ENCODE measurements at regions not wholly inside any gene's neighbourhood (a gene's known extent, or its start where the extent isn't known, plus 50 kb on each side); places are given as distances from the start of the nearest gene placed in this dataset.

DNA sequence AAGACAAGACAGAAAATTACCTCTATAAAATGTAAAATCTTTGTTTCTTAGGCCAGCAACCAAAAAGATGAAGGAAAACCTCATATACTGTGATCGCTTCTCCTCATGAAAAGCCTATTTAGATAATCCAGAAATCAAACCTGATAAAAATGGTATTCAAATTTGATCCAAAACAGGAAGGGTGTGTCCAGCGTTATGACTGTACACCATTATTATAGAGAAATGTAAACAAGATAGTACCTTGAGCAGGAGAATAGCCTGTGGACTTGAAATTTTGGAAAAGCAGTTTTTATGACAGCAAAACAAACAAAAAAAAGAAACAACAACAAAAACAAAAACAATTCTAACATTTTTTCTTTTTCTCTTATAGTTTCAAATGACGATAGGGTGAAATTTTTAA, 1382.8 kb upstream of the CDH9 start:
- Mint-ChIP-seq H3K27me3 (no peaks in the 10 kb centered on the region), H3K36me3 (ENCODE audit: low read depth) (no peaks in the 10 kb centered on the region), H3K9me3 (peaks cover 12% of the 10 kb centered on the region), H3K4me1 (ENCODE audit: low read depth) (no peaks in the 10 kb centered on the region), H3K27ac (no peak overlapping the region), H3K4me3 (no peak overlapping the region)
- intact Hi-C loops (cut with DNase I, micrococcal nuclease), result no loop called here
- CTCF ChIA-PET, result no interaction called here
- peaks cover 4 to 6% of the 10 kb centered on the region in 2 experiments for H3K9me3 ChIP-seq (ENCODE audit: control insufficient read depth in 1 of 2, insufficient read depth in 1 of 2, low read length in 2 of 2)
- DNase-seq, result no peak
- H3K27me3 ChIP-seq (ENCODE audit: control insufficient read depth in 1 of 2, insufficient read depth in 2 of 2, low read length in 2 of 2), result no peaks in the 10 kb centered on the region
- no peaks in the 10 kb centered on the region for H3K36me3 ChIP-seq (ENCODE audit: insufficient read depth, low read length)
- H3K4me3 ChIP-seq (ENCODE audit: low read length), result no peak overlapping the region
- TF ChIP-seq, protein P1, sequence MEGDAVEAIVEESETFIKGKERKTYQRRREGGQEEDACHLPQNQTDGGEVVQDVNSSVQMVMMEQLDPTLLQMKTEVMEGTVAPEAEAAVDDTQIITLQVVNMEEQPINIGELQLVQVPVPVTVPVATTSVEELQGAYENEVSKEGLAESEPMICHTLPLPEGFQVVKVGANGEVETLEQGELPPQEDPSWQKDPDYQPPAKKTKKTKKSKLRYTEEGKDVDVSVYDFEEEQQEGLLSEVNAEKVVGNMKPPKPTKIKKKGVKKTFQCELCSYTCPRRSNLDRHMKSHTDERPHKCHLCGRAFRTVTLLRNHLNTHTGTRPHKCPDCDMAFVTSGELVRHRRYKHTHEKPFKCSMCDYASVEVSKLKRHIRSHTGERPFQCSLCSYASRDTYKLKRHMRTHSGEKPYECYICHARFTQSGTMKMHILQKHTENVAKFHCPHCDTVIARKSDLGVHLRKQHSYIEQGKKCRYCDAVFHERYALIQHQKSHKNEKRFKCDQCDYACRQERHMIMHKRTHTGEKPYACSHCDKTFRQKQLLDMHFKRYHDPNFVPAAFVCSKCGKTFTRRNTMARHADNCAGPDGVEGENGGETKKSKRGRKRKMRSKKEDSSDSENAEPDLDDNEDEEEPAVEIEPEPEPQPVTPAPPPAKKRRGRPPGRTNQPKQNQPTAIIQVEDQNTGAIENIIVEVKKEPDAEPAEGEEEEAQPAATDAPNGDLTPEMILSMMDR (IDR thresholded peaks at IDR 0.05), result no peak
- ATAC-seq (ENCODE audit: poor library complexity), result no peak
- H3K4me1 ChIP-seq (ENCODE audit: insufficient read depth, low read length), result no peaks in the 10 kb centered on the region
- no peak overlapping the region for H3K27ac ChIP-seq (ENCODE audit: low read depth in 1 of 2, low read length in 2 of 2)
- POLR2A ChIA-PET, result no interaction called here

DNA sequence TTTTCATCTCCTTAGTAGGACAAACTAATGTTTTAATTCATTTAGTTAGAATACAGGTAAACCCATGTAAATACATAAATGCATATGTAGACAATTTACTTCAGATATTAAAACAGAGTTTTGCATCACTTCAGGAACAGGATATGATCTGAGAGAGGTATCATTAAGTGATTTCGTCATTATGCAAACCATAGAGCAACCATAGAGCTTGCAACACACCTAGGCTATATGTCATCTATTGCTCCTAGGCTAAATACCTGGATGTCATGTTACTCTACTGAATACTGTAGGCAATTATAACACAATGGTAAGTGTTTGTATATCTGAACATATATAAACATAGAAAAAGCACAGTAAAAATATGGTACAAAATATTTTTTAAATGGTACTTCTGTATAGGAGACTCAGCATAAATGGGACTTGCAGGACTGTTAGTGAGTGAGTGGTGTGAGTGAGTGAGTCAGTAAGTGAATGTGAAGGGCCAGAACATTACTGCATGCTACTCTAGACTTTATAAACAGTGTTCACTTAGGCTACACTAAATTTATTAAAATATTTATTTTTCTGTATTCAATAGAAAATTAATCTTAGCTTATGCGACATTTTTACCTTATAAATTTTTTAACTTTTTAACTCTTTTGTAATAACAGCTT, 1377.5 kb upstream of the CDH9 start:
- CTCF ChIA-PET, result no interaction called here
- Histone ChIP-seq H3K36me3 (ENCODE audit: insufficient read depth, low read length) (no peaks in the 10 kb centered on the region), H3K4me3 (ENCODE audit: low read length) (no peak overlapping the region), H3K27me3 (ENCODE audit: control insufficient read depth in 1 of 2, insufficient read depth in 2 of 2, low read length in 2 of 2) (no peaks in the 10 kb centered on the region), H3K27ac (ENCODE audit: low read depth in 1 of 2, low read length in 2 of 2) (no peak overlapping the region), H3K9me3 (ENCODE audit: control insufficient read depth in 1 of 2, insufficient read depth in 1 of 2, low read length in 2 of 2) (peaks cover 0 to 4% of the 10 kb centered on the region in 2 experiments), H3K4me1 (ENCODE audit: insufficient read depth, low read length) (no peaks in the 10 kb centered on the region)
- Mint-ChIP-seq H3K27me3 (no peaks in the 10 kb centered on the region), H3K36me3 (ENCODE audit: low read depth) (no peaks in the 10 kb centered on the region), H3K4me1 (ENCODE audit: low read depth) (no peaks in the 10 kb centered on the region), H3K9me3 (peaks cover 25% of the 10 kb centered on the region), H3K27ac (no peak overlapping the region), H3K4me3 (no peak overlapping the region)
- ATAC-seq (ENCODE audit: poor library complexity), result no peak
- intact Hi-C loops (cut with DNase I, micrococcal nuclease), result no loop called here
- no peak for DNase-seq
- POLR2A ChIA-PET, result no interaction called here
- TF ChIP-seq, protein P1 (IDR thresholded peaks at IDR 0.05), result no peak

DNA sequence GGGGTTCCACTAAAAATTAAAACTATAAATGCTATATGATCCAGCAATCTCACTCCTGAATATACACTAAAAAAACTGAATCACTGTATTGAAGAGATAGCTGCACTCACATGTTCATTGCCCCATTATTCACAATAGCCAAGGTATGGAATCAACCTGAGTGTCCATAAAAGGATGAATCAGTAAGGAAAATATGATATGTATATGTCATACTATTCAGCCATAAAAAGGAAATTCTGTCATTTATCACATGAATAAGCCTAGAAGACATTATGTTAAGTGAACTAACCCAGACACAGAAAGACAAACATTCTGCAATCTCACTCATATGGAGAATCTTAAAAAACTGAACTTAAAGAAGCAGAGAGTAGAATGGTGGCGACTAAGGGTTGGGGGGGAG, 1376.2 kb upstream of the CDH9 start:
- Mint-ChIP-seq H3K27ac (no peak overlapping the region), H3K4me3 (no peak overlapping the region), H3K36me3 (ENCODE audit: low read depth) (no peaks in the 10 kb centered on the region), H3K27me3 (no peaks in the 10 kb centered on the region), H3K9me3 (peaks cover 27% of the 10 kb centered on the region), H3K4me1 (ENCODE audit: low read depth) (no peaks in the 10 kb centered on the region)
- Histone ChIP-seq H3K27me3 (ENCODE audit: control insufficient read depth in 1 of 2, insufficient read depth in 2 of 2, low read length in 2 of 2) (no peaks in the 10 kb centered on the region), H3K4me3 (ENCODE audit: low read length) (no peak overlapping the region), H3K36me3 (ENCODE audit: insufficient read depth, low read length) (no peaks in the 10 kb centered on the region), H3K27ac (ENCODE audit: low read depth in 1 of 2, low read length in 2 of 2) (no peak overlapping the region), H3K9me3 (ENCODE audit: control insufficient read depth in 1 of 2, insufficient read depth in 1 of 2, low read length in 2 of 2) (peaks cover 0 to 4% of the 10 kb centered on the region in 2 experiments), H3K4me1 (ENCODE audit: insufficient read depth, low read length) (no peaks in the 10 kb centered on the region)
- intact Hi-C loops (cut with DNase I, micrococcal nuclease), result no loop called here
- ATAC-seq (ENCODE audit: poor library complexity) (no peak), DNase-seq (no peak)
- ChIA-PET CTCF (no interaction called here), POLR2A (no interaction called here)
- TF ChIP-seq, protein P1 (IDR thresholded peaks at IDR 0.05), result no peak

All from CD4-positive, alpha-beta T cell (primary cell).